Astrocyte (in vitro differentiated cells and primary cell): ENCODE measurements at regions not wholly inside any gene's neighbourhood (a gene's known extent, or its start where the extent isn't known, plus 50 kb on each side); places are given as distances from the start of the nearest gene placed in this dataset.

Experiments used
- DNase-seq: peaks from one replicate; pipeline ENCODE4 v3.0.0-alpha.2; 2010; ENCODE audit warnings: low read depth
- FAIRE-seq: peaks from 2 replicates; lab custom pipeline; 2011; peaks lifted over from hg19 to GRCh38; lab: Jason Lieb, UNC
- H2AFZ ChIP-seq: 2 replicates; pipeline ENCODE4 v1.6.0; 2012; ENCODE audit warnings: low read depth, low read length, inconsistent platforms
- H3K27ac ChIP-seq: 2 replicates; pipeline ENCODE4 v1.5.1; 2011; ENCODE audit warnings: low read depth, low read length, inconsistent platforms
- H3K27me3 ChIP-seq: 2 replicates; pipeline ENCODE4 v1.6.0; 2011; ENCODE audit warnings: low read length, inconsistent platforms; ENCODE audit not compliant: insufficient read depth
- H3K36me3 ChIP-seq: 2 replicates; pipeline ENCODE4 v1.5.1; 2011; ENCODE audit warnings: low read length, inconsistent platforms; ENCODE audit not compliant: insufficient read depth
- H3K4me1 ChIP-seq: 2 replicates; pipeline ENCODE4 v1.5.1; 2011; ENCODE audit warnings: low read length, inconsistent platforms; ENCODE audit not compliant: insufficient read depth
- H3K4me2 ChIP-seq: 2 replicates; pipeline ENCODE4 v1.6.0; 2012; ENCODE audit warnings: low read length, inconsistent platforms
- H3K4me3 ChIP-seq: 2 replicates; pipeline ENCODE4 v1.5.1; 2011; ENCODE audit warnings: low read depth, mild to moderate bottlenecking, low read length, inconsistent platforms; ENCODE audit not compliant: insufficient read depth
- H3K79me2 ChIP-seq: 2 replicates; pipeline ENCODE4 v1.6.0; 2012; ENCODE audit warnings: mild to moderate bottlenecking, low read length, inconsistent platforms; ENCODE audit not compliant: insufficient read depth
- H3K9ac ChIP-seq: 2 replicates; pipeline ENCODE4 v1.6.0; 2012; ENCODE audit warnings: mild to moderate bottlenecking, low read length, inconsistent platforms
- H3K9me3 ChIP-seq: 2 replicates; pipeline ENCODE4 v1.5.1; 2012; ENCODE audit warnings: low read depth, mild to moderate bottlenecking, low read length, inconsistent platforms; ENCODE audit not compliant: insufficient read depth
- H4K20me1 ChIP-seq: 2 replicates; pipeline ENCODE4 v1.6.0; 2012; ENCODE audit warnings: low read length, inconsistent platforms; ENCODE audit not compliant: insufficient read depth
- H3K27ac Mint-ChIP-seq: one replicate; pipeline ENCODE4 v1.8.0; 2021; ENCODE audit warnings: mild to moderate bottlenecking, mixed read lengths; ENCODE audit not compliant: unreplicated experiment
- H3K27me3 Mint-ChIP-seq: one replicate; pipeline ENCODE4 v1.8.0; 2021; ENCODE audit warnings: low read depth, mixed read lengths; ENCODE audit not compliant: unreplicated experiment
- H3K36me3 Mint-ChIP-seq: one replicate; pipeline ENCODE4 v1.8.0; 2021; ENCODE audit warnings: low read depth, mixed read lengths; ENCODE audit not compliant: unreplicated experiment
- H3K4me1 Mint-ChIP-seq: one replicate; pipeline ENCODE4 v1.8.0; 2021; ENCODE audit warnings: low read depth, mixed read lengths; ENCODE audit not compliant: unreplicated experiment
- H3K4me3 Mint-ChIP-seq: one replicate; pipeline ENCODE4 v1.8.0; 2021; ENCODE audit warnings: mild to moderate bottlenecking, moderate library complexity, mixed read lengths; ENCODE audit not compliant: unreplicated experiment
- H3K9me3 Mint-ChIP-seq: one replicate; pipeline ENCODE4 v1.8.0; 2021; ENCODE audit warnings: mild to moderate bottlenecking, mixed read lengths; ENCODE audit not compliant: unreplicated experiment
- EZH2 ChIP-seq: IDR thresholded peaks from 2 replicates; pipeline ENCODE4 v1.6.1; 2012; ENCODE audit warnings: mild to moderate bottlenecking, low read length, inconsistent platforms; ENCODE audit not compliant: insufficient read depth
- TF ChIP-seq, protein P1 (sequence below): IDR thresholded peaks from 2 replicates; pipeline ENCODE4 v1.5.1; 2011; ENCODE audit warnings: low read depth, mild to moderate bottlenecking, inconsistent platforms, low read length, moderate library complexity; ENCODE audit not compliant: insufficient read depth

DNA sequence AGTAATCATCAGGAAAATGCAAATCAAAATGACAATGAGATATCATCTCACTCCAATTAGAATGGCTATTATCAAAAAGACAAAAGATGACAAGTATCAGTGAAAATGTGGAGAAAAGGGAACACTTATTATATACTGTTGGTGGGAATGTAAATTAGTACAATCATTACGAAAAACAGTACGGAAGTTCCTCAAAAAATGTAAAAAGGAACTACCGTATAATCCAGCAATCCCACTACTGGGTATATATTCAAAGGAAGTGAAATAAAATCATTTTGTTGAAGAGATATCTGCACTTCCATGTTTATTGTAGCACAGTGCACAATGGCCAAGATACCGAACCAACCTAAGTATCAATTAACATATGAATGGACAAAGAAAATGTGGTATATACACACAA is 52.4 kb upstream of the TEX51 start:
- DNase-seq, result no peak
- no peak overlapping the region for H3K4me3 ChIP-seq
- FAIRE-seq, result no peak
- H3K4me1 ChIP-seq, result no peaks in the 10 kb centered on the region
- H3K9me3 ChIP-seq, result no peaks in the 10 kb centered on the region
- Mint-ChIP-seq H3K27me3 (peaks cover 14% of the 10 kb centered on the region), H3K9me3 (no peaks in the 10 kb centered on the region), H3K4me1 (no peaks in the 10 kb centered on the region), H3K4me3 (no peak overlapping the region), H3K36me3 (no peaks in the 10 kb centered on the region), H3K27ac (no peak overlapping the region)
- no peak overlapping the region for H3K4me2 ChIP-seq
- H3K27ac ChIP-seq, result no peak overlapping the region
- H4K20me1 ChIP-seq, result no peaks in the 10 kb centered on the region
- no peaks in the 10 kb centered on the region for H3K36me3 ChIP-seq
- no peak for TF ChIP-seq EZH2
- TF ChIP-seq, protein P1, sequence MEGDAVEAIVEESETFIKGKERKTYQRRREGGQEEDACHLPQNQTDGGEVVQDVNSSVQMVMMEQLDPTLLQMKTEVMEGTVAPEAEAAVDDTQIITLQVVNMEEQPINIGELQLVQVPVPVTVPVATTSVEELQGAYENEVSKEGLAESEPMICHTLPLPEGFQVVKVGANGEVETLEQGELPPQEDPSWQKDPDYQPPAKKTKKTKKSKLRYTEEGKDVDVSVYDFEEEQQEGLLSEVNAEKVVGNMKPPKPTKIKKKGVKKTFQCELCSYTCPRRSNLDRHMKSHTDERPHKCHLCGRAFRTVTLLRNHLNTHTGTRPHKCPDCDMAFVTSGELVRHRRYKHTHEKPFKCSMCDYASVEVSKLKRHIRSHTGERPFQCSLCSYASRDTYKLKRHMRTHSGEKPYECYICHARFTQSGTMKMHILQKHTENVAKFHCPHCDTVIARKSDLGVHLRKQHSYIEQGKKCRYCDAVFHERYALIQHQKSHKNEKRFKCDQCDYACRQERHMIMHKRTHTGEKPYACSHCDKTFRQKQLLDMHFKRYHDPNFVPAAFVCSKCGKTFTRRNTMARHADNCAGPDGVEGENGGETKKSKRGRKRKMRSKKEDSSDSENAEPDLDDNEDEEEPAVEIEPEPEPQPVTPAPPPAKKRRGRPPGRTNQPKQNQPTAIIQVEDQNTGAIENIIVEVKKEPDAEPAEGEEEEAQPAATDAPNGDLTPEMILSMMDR, result no peak
- no peak overlapping the region for H3K9ac ChIP-seq
- H2AFZ ChIP-seq, result no peak overlapping the region
- no peaks in the 10 kb centered on the region for H3K27me3 ChIP-seq
- H3K79me2 ChIP-seq, result no peaks in the 10 kb centered on the region
